Activated T-helper 1 cell treated with Interleukin-2 at 50 U/mL for 16 hours (primary cell): ENCODE measurements at regions not wholly inside any gene's neighbourhood (a gene's known extent, or its start where the extent isn't known, plus 50 kb on each side); places are given as distances from the start of the nearest gene placed in this dataset.
"Not testable (repeated sequence)": the region's sequence is repeated elsewhere in the genome, so short reads cannot be mapped to it uniquely, and the experiment has no call there.

Experiments used
- DNase-seq: peaks from one replicate; pipeline ENCODE4 v3.0.0-alpha.2; 2020; ENCODE audit warnings: low read depth

DNA sequence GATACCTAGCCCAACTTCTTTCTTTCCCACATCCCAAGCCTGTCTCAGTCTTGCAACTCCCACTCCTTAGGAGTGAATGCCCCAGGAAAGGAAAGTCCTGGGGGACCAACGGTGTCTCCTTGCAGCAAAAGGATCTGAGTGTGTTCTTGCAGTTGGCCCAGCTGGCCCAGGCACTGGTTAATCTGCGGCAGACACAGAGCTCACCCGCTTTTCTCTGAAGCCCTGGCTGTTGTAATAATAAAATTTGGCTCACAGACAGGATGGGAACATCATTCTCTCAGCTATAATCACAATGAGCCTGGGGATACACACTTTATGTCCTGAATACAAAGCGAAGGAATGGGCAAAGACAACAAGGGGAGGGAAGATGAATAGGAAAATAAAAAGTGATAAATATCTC lies 185.6 kb upstream of the ADRA1D start:
- no peak for DNase-seq

DNA sequence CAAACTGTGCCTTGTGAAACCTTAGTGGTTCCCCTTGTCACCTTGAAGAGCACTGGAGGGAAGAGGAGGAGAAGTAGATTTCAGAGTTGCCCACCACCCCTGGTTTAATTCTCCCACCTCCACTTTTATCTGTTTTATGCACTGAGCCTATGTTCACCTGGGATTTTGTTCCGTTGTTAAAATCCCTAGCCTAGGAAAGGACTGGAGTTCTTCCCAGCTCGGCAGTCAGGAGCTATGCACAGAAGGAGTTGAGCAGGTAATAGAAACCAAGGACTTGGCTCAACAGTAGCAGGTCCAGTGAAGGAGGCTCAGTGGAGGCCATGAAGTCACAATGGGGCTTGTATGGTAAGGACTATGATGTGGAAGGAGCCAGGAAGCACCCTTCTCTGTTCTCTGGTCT lies 182.4 kb upstream of the ADRA1D start:
- no peak for DNase-seq

DNA sequence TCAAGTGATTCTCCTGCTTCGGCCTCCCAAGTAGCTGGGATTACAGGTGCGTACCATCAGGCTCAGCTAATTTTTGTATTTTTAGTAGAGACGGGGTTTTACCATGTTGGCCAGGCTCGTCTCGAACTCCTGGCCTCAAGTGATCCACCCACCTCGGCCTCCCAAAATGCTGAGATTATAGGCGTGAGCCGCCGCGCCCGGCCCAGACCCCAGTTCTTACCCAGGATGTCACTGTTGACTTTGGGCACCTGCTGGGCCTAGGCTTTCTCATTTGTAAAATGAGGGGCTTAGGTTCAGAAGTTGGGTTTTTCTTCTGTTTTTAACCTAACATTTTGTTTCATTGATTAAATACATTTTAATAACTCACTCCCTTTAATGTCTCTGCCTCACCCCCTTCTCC lies 181.7 kb upstream of the ADRA1D start:
- DNase-seq: not testable (repeated sequence)

DNA sequence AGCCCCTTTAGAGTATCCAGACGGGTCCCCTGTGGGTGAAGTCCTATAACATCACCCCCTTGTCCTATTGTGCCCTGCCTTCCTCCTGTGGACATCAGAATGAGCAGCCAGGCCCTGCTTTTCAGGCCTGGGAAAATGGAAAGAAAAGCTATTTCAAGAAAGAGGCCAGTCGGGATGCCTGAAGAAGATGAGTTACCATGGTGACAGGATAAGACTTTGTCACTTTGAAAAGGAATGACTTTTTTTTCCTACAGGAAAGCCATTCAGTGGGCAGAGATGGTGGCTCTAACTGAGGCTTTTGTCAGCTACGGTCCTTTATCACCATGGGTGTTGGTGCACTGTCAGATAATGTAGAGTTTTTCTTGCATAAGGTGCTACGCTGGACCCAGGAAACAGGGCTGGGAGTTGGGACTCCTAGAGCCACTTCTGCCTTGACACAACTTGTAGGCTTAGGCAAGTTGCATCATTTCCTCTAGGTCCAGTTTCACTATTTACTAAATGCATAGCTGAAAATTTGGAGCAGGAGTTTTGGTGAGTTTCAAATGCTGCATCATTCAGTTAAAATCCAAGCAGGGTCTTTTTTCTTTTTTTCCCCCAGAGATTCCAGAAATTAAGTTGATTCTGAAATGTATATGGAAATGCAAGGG lies 179.0 kb upstream of the ADRA1D start:
- no peak for DNase-seq

DNA sequence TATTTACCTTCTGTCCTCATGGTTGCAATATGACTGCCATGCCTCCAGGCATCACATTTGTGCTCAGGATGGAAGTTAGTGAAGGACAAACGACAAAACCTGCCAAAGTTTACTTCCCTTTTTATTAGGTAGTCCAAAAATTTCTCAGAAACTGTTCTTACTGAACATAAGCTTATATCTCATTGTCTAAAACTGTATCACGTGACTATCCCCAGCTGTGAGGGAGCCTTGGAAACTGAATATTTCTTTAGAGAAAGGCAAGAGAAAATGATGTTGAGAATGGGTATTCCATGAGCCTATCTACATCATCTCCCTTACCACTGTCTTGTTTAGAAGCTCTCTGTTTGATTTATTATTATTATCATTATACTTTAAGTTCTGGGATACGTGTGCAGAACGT lies 169.1 kb upstream of the ADRA1D start:
- no peak for DNase-seq

DNA sequence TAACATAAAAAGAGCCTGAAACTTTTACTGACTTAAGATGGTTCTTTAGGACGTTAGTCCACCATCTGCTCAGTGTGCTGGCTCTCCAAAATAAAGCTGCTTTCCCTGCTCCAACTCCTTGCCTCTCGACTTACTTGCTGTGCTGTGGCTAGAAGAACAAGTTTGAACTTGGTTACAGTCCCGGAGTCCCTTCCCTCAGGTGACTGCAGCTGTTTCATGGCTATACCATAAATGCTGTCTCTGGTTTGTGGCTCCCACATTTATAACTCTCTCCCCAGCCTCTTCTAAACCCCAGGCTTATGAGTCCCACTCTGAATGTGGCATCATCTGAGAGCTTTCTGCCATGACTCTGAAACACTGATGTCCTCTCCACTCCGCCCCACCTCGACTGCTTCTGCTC lies 166.2 kb upstream of the ADRA1D start:
- no peak for DNase-seq

DNA sequence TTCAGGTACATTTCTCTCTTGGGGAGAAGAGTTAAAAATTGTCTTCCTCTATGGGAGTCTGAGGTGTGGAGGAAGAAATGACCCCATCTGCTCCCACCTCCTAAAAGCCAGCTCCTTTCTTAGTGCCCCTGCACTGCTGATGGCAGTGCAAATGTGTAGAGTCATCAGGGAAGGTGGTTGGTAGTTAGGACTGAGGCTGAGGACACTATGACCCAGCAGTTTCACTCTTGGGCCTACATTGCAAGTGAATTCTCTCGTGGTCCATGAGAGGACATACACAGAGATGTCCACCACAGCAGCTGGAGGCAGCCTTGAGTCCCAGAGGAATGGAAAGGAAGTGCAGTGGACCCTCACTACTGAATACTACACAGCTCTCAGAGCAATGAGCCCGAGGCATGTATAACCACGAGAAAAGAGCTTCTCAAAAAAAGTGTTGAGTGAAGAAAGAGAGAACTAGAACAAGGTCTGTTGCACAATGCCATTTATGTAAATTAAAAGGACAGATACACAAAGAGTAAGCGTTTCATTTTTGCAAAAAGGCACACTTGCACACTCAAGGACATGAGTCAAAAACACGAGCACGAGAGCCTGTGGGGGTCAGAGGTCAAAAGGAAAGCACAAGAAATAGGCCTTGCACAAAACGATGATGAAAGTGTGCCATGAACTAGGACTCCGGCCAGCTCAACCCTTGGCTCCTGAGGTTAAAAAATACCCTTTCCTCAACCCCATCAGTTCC lies 164.4 kb upstream of the ADRA1D start:
- DNase-seq: no peak

DNA sequence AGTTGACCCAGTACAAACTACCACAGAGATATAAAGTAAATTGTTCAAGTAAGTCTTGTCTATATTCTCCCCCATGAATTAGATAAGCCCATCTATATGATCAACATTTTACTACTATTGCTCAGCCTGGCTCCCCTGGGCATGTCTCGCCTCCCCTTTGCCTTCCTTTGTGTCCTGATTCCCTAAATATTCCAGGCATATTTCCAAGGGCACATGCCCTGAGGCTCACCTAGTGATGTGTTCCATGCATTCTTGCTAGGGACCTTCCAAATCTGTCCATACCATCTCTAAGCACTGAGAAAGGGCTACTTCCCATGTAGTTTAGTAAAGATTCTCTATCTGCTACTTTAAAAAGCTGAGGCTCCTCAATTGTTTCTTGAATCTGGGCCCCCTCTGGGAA lies 163.1 kb upstream of the ADRA1D start:
- no peak for DNase-seq

DNA sequence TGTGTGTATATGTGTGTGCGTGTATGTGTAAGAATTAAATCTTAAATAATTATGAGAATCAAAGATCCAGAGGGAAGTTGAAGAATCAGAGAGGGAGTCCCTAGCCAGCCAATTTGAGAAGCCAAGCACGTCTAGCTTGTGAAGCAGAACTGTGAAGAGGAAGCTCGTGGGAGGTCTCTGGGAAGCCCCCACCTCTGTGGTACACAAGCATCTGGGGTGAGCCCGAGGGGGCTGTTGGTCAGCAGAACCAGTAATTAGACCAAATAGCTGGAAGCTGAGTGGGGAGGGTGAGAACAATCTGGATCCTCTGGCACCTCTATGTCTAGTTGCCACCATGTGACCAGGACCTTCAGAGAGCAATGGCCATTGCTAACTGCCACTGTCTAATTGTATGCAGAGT lies 162.7 kb upstream of the ADRA1D start:
- no peak for DNase-seq

DNA sequence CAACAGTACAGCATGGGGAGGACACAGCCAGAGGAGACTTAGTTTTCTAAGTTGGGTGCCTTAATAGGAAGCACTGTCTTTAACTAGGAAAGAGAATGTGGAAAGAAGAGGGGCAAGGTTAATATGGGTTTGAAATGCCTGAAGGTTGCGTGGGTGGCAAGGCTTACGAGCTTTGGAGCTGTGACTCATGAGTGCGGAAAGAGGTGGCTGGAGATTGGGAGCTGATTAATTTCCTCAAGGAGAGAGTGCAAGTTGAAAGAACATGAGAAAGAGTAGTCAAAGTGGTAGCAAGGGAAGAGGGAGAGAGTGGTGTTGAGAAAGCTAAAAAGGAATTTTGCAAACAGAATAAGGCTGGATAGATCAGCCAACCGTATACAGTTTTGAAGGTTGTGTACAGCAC lies 157.5 kb upstream of the ADRA1D start:
- DNase-seq: no peak

DNA sequence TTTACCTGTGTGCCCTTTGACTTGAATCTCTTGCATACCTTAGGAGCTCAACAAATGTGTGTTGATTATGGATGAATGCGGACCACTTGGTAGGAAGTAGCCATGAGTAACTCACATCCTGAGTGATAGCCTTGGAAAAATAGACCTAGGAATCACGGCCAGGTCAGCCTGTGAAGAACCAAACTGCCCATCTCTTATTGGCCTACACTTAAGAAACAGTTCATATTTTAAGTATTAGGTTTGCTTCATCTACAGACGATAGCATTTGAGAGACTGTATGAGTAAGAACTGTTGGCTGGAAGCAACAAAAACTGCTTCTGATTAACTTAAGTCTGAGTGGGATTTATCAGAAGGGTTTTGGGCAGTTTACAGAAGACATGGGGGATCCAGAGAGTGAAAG lies 152.5 kb upstream of the ADRA1D start:
- DNase-seq: no peak

DNA sequence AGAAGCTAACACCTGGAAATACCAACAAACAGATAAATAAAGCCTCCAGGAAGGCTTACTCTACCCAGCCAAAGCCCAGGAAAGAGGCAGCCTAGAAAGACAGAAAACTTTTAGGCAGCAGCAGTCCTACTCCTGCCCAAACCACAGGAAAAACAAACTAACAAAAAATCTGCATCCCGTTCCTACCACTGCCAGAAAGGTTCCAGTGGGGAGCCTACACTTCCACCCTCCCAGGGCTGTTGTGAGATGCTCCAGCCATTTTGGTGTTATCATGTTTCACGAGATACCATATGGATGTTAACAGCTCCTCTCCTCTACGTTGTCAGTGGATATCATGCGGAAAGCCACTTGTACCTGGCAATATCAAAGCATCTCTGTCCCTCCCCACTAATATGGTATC lies 135.9 kb upstream of the ADRA1D start:
- no peak for DNase-seq

DNA sequence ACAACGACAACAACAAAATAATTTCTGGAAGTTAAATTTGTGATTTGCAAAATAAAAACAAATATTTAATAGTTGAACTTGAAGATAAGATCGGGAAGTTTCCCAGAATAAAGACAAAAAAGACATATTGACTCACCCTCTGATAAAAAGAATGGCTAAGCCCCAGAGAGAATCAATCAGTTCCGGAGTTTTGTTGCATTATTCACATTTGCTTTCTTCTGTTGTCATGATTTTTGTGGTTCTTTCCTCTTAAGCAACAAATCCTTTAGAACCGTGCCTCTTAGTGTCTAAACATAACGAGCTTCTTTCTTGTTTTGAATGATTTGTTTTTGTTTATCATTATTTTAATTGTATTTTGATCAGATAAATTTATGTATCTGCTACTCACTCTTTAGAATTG lies 134.9 kb upstream of the ADRA1D start:
- no peak for DNase-seq

DNA sequence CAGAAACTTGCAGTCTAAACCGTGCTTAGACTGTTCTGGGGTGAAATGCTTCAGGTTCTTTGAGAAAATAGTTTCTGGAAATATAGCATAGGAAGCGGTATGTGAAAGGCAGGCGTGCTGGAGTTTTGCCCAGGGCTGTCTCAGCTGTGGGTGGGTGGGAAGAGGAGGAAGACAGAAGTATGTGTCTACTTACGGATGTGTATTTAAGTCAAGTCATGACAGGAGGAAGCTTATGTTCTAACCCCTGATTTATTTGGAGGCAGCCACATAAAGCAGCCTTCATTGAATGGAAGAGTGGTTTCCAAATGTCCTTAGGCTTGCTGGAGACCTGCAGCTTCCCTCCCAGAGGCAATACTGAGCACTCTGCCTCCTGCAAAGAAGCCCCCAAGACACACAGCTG lies 126.8 kb upstream of the ADRA1D start:
- DNase-seq: no peak

DNA sequence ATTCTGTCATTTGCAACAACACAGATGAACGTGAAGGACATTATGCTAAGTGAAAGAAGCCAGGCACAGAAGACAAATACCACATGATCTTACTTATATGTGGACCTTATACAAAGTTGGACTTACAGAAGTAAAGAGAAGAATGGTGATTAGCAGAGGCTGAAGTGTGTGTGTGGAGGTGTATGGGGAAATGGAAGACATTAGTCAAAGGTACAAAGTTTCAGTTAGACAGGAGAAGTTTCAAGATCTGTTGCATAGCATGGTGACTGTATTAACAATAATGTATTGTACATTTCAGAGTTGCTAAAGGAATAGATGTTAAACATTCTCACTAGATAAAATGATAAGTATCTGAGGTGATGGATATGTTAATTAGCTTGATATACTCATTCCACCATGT lies 124.4 kb upstream of the ADRA1D start:
- no peak for DNase-seq

DNA sequence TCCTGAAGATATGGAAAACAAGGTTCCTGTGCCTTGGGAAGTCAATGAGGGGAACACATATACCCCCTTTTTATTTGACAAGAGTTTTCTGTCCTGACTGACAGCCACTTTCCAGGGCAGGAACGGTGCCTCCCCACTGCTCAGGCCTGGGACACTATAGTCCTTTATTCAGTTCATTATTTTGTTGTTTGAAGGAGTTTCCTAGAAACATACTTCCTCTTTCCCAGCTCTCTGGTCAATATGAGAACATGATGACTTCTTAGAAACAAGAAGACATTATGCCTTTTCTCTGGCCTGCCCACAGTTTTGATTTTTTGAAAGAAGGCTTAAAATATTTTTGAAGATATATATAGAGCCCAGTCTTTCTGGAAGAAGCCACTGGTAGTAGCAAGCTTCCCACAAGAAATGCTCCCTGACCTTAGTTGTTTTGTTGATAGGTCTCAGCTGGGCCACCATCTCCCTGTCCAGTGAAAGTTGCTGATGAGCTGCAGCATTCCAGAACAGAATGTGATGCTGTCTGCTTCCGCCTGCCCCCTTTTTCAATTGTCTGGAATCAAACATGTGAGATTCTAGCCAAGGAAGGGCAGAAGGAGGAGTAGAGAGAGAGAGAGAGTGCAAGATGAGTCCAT lies 122.7 kb upstream of the ADRA1D start:
- DNase-seq: no peak

DNA sequence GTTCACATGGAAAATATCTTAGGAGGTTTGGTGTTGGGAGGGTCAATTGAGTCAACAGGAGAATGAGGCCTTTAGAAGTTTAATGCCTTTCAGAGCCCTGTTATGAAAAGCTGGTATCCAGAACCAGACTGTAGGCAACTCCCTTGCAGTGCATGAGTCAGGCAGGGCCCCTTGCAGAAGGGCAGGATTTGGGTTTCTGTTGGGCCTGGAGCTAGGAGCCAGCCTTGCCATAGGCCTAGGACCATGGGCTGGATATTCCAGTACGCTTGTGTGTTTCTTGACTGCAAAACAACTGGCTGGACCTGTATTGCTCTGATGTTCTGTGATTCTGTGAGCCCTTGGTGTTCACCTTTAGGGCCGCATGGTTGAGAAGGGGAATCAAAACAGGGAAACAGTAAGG lies 121.8 kb upstream of the ADRA1D start:
- DNase-seq: no peak

DNA sequence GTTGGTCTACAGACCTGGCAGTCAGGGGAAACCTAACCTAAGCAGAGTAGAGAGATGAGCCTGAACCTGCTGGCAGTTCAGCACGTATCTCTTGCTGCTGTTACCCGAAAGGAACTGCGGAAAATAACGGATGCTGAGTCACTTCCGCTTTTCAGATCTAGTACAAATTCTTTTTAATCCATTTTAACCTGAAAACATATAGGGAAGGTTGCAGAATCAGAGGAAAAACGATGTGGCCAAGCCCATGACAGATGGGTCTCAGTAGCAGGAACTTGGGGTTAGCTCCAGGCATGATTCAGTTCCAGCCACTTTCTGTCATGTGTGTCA lies 120.7 kb upstream of the ADRA1D start:
- DNase-seq: no peak

DNA sequence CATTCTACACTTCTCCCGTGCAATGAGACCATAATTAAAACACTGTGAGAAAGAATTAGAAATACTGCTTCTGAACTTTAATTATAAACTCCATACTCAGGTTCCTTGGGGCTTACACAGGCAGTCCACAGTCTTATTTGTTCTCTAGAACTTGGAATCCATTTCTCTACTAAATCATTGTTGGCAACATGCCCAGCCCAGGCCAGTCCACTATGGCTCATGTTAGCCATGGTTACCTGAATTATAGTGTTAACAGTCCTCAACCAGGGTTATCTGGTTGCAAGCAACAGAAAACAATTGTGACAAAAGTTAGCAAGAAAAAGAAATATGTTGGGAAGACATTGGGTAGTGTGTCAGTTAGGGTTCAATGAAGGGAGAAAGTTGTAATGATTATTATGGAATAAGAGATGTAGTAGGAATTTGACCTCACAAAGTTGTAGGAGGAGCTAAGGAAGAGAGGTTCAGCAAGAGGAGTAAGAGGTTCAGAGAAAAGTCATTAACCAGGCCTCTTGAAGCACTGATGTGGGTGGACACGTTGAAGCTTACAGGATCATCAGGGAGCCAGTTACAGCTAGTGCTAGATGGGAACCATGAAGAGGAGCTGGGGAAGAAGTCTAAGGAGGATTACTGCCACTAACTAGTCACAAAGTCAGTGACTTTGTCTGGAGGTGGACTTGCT lies 120.2 kb upstream of the ADRA1D start:
- no peak for DNase-seq

DNA sequence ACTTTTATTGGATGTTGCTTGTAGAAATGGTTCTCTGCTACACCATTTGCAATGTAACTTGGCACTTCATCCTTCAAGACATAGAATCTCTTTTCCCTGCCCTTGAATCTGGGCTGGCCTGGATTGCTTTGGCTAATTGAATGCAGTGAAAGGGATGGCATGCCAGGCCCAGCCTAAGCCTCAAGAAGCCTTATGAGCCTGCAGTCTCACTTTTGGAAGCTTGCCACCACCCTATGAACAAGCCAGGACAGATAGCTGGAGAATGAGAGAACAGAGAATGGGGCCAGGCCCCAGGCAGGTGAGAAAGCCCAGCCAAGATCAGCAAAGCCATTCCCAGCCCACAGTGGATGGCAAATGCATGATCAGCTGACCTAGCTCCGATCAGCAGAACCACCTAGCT lies 117.0 kb upstream of the ADRA1D start:
- no peak for DNase-seq

DNA sequence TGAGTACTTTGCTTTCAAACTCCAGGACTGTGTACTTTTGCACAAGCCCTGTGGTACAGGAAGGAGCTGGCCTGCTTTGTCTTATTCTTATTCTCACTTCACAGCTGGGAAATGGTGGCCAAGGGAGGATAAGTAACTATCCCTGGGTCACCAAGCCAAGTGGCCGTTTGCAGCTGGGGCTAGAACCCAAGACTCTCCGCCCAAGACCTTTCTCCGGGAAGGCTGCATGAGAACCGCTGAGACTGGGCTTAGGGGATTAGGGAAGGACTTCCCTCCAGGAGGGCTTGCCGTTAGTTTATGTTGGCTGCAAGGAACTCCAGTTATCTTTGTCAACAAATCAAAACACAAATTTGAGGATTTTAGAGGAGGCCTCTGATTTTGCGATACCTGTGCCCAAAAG lies 109.5 kb upstream of the ADRA1D start:
- no peak for DNase-seq

DNA sequence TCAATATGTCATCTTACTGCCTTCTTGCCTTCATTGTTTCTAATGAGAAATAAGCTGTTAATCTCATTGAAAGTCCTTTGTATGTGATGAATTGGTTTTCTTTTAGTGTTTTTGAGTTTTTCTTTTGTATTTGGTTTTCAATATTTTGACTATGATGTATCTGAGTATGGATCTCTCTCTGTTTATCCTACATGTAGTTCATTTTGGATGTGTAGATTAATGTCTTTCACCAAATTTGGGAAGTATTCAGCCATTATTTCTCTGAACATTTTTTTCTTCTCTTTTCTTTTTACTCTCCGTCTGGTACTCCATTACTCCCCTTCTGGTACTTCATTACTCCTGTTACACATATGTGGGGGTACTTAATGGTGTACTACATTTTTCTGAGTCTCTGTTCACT lies 103.3 kb upstream of the ADRA1D start:
- no peak for DNase-seq

DNA sequence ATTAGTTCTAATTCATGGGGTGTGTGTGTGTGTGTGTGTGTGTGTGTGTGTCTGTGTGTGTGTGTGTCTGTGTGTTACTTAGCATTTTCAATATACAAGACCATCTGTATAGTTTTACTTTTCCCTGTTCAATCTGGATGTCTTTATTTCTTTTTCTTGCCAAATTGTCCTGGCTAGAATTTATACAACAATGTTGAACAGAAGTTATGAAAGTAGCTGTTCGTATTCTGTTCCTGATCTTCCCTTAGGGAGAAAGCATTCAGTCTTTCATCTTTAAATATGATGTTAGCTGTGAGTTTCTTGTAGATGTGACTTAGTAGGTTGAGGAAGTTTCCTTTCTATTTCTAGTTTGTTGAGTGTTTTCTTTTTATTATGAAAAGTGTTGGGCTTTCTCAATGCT lies 101.0 kb upstream of the ADRA1D start:
- no peak for DNase-seq
